Ishikawa (cell line): ENCODE measurements at regions not wholly inside any gene's neighbourhood (a gene's known extent, or its start where the extent isn't known, plus 50 kb on each side); places are given as distances from the start of the nearest gene placed in this dataset.

ENCODE experiments used
- CEBPB ChIP-seq: IDR thresholded peaks from 2 replicates; pipeline ENCODE4 v1.6.1; 2012
- CREB1 ChIP-seq: IDR thresholded peaks from 2 replicates; pipeline ENCODE4 v1.6.1; 2012; ENCODE audit warnings: low read depth
- EGR1 ChIP-seq: IDR thresholded peaks from 2 replicates; pipeline ENCODE4 v1.6.1; 2012
- EP300 ChIP-seq: IDR thresholded peaks from 2 replicates; pipeline ENCODE4 v1.6.1; 2012; ENCODE audit warnings: borderline replicate concordance
- FOXM1 ChIP-seq: IDR thresholded peaks from 2 replicates; pipeline ENCODE4 v1.6.1; 2012; ENCODE audit warnings: low read depth, borderline replicate concordance
- MAX ChIP-seq: IDR thresholded peaks from 2 replicates; pipeline ENCODE4 v1.6.1; 2012
- NFIC ChIP-seq: IDR thresholded peaks from 2 replicates; pipeline ENCODE4 v1.6.1; 2012
- RAD21 ChIP-seq: IDR thresholded peaks from 2 replicates; pipeline ENCODE4 v1.6.1; 2012; ENCODE audit warnings: low read depth
- REST ChIP-seq: IDR thresholded peaks from 2 replicates; pipeline ENCODE4 v1.6.1; 2012; ENCODE audit warnings: low read depth, mild to moderate bottlenecking
- TAF1 ChIP-seq: IDR thresholded peaks from 2 replicates; pipeline ENCODE4 v1.6.1; 2012; ENCODE audit warnings: low read depth, mild to moderate bottlenecking
- TCF12 ChIP-seq: IDR thresholded peaks from 2 replicates; pipeline ENCODE4 v1.6.1; 2012; ENCODE audit warnings: low read depth
- TEAD4 ChIP-seq: IDR thresholded peaks from 2 replicates; pipeline ENCODE4 v1.6.1; 2012
- USF1 ChIP-seq: IDR thresholded peaks from 2 replicates; pipeline ENCODE4 v1.6.1; 2012
- YY1 ChIP-seq: IDR thresholded peaks from 2 replicates; pipeline ENCODE4 v1.6.1; 2012; ENCODE audit warnings: low read depth

DNA sequence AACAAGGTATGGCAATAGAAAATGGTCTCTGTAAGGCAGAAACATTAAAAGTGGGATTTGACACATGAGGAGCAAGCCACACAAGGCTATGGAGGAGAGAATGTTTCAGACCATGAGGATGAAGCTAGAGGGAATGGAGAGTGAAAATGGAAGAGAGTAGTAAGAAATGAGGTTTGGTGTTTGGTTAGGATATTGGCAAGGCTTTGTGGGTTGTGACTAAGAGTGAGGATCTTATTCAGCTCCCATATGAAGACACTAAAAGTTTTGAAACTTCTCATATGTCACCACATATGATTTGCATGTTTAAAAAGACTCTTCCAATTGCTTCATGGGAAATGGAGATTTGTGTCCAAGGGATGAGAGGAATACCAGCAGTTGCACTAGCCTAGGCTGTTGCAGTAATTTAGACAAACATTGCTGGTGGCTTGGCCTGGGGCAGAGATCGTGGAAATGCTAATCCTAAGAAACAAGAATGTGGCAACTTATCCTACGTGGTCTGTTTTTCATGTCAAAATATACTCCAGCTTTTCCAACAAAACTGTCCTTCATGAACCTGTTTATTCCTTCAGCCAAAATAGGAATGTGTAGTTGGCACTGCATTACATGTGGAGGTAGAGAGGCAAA lies 749.0 kb downstream of the PDCD6IP start:
- TF ChIP-seq EGR1: no peak
- TF ChIP-seq CEBPB: no peak
- no peak for TF ChIP-seq TCF12
- TF ChIP-seq TEAD4: no peak
- no peak for TF ChIP-seq YY1
- TF ChIP-seq MAX: no peak
- TF ChIP-seq TAF1: no peak
- TF ChIP-seq EP300: no peak
- no peak for TF ChIP-seq REST
- TF ChIP-seq FOXM1: no peak
- no peak for TF ChIP-seq RAD21
- no peak for TF ChIP-seq CREB1
- TF ChIP-seq NFIC: no peak
- TF ChIP-seq USF1: no peak
